IMR-90 (cell line): ENCODE measurements at regions not wholly inside any gene's neighbourhood (a gene's known extent, or its start where the extent isn't known, plus 50 kb on each side); places are given as distances from the start of the nearest gene placed in this dataset.

Experiments
- ATAC-seq: fragments of 200-7000 bp; cut with Tn5 transposase; 2 replicates; pipeline ENCODE4 v1.9.1; 2020; ENCODE audit warnings: low read depth, mild to moderate bottlenecking, moderate library complexity
- BruUV-seq: library from RNA; stranded (reverse); fragments of 400-500 nt; replicated peaks from 2 replicates; lab custom pipeline; 2021; lab: Mats Ljungman, UMichigan
- CTCF ChIA-PET: fragments of 300-600 bp; formaldehyde crosslinking; extraction: SDS; loops from one replicate; lab custom pipeline; 2021; ENCODE audit warnings: antibody characterized with exemption; lab: Yijun Ruan, JAX
- POLR2A ChIA-PET: fragments of 300-600 bp; sonication (Branson Sonifier 250); formaldehyde crosslinking; loops from one replicate; lab custom pipeline; 2022; ENCODE audit warnings: antibody characterized with exemption; ENCODE audit not compliant: unreplicated experiment; lab: Charles Lee
- DNase-seq: peaks from one replicate; pipeline ENCODE4 v3.0.0; 2013
- H2AFZ ChIP-seq: replicated peaks from 2 replicates; pipeline ENCODE3; 2013; ENCODE audit warnings: low read length, mild to moderate bottlenecking; ENCODE audit not compliant: poor library complexity
- H2AK5ac ChIP-seq: 2 replicates; pipeline ENCODE4 v1.6.1; 2013; ENCODE audit warnings: low read depth, low read length, inconsistent platforms
- H2AK9ac ChIP-seq: replicated peaks from 2 replicates; pipeline ENCODE3; 2013; ENCODE audit warnings: mild to moderate bottlenecking, low read depth, low read length, moderate library complexity; ENCODE audit not compliant: poor library complexity
- H2BK120ac ChIP-seq: 2 replicates; pipeline ENCODE4 v1.6.1; 2013; ENCODE audit warnings: low read depth, low read length, inconsistent platforms
- H2BK15ac ChIP-seq: 3 replicates; pipeline ENCODE4 v1.6.1; 2013; ENCODE audit warnings: low read depth, low read length, inconsistent platforms
- H2BK20ac ChIP-seq: 2 replicates; pipeline ENCODE4 v1.6.1; 2013; ENCODE audit warnings: low read depth, mild to moderate bottlenecking, inconsistent platforms, low read length, moderate library complexity
- H2BK5ac ChIP-seq: 2 replicates; pipeline ENCODE4 v1.6.1; 2013; ENCODE audit warnings: mild to moderate bottlenecking, low read depth, low read length, inconsistent platforms; ENCODE audit not compliant: poor library complexity, severe bottlenecking
- H3K14ac ChIP-seq: replicated peaks from 2 replicates; pipeline ENCODE4 v1.6.1; 2013; ENCODE audit warnings: low read depth, low read length, inconsistent platforms
- H3K18ac ChIP-seq: 2 replicates; pipeline ENCODE4 v1.6.1; 2013; ENCODE audit warnings: low read depth, low read length, control low read depth
- H3K23ac ChIP-seq: 2 replicates; pipeline ENCODE4 v1.6.1; 2013; ENCODE audit warnings: low read depth, low read length, inconsistent platforms
- H3K27ac ChIP-seq: 2 replicates; pipeline ENCODE4 v1.5.1; 2013; ENCODE audit warnings: mild to moderate bottlenecking, control low read depth, low read length; ENCODE audit not compliant: insufficient read depth
- H3K27me3 ChIP-seq: 2 replicates; pipeline ENCODE4 v1.6.1; 2013; ENCODE audit warnings: low read length; ENCODE audit not compliant: control insufficient read depth, insufficient read depth
- H3K36me3 ChIP-seq: 2 replicates; pipeline ENCODE4 v1.6.1; 2013; ENCODE audit warnings: low read length, mixed read lengths; ENCODE audit not compliant: control insufficient read depth, insufficient read depth
- H3K4ac ChIP-seq: 2 replicates; pipeline ENCODE4 v1.6.1; 2013; ENCODE audit warnings: low read depth, low read length, inconsistent platforms
- H3K4me1 ChIP-seq: 2 replicates; pipeline ENCODE4 v1.6.1; 2013; ENCODE audit warnings: low read length, mixed read lengths; ENCODE audit not compliant: control insufficient read depth, insufficient read depth
- H3K4me2 ChIP-seq: 2 replicates; pipeline ENCODE4 v1.6.1; 2013; ENCODE audit warnings: low read depth, mild to moderate bottlenecking, control low read depth, low read length, moderate library complexity
- H3K4me3 ChIP-seq: 2 replicates; pipeline ENCODE4 v1.5.1; 2013; ENCODE audit warnings: low read depth, mild to moderate bottlenecking, control low read depth, low read length, moderate library complexity; ENCODE audit not compliant: insufficient read depth
- H3K56ac ChIP-seq: 2 replicates; pipeline ENCODE4 v1.6.1; 2013; ENCODE audit warnings: low read length, inconsistent platforms; ENCODE audit not compliant: insufficient read depth; ENCODE audit errors: extremely low read depth
- H3K79me1 ChIP-seq, 2 experiments: 2 replicates each; pipeline ENCODE4 v1.6.1; 2013; ENCODE audit warnings: low read length in 2 of 2, inconsistent platforms in 1 of 2, low read depth in 1 of 2
- H3K9ac ChIP-seq: 2 replicates; pipeline ENCODE4 v1.6.1; 2013; ENCODE audit warnings: low read depth, low read length, control low read depth
- H3K9me1 ChIP-seq: 2 replicates; pipeline ENCODE4 v1.6.1; 2013; ENCODE audit warnings: low read length, inconsistent platforms; ENCODE audit not compliant: insufficient read depth
- H3K9me3 ChIP-seq: 2 replicates; pipeline ENCODE4 v1.6.1; 2013; ENCODE audit warnings: low read length; ENCODE audit not compliant: control insufficient read depth, insufficient read depth
- H4K20me1 ChIP-seq: 2 replicates; pipeline ENCODE4 v1.6.1; 2013; ENCODE audit warnings: low read length, inconsistent platforms; ENCODE audit not compliant: insufficient read depth
- H4K5ac ChIP-seq: 2 replicates; pipeline ENCODE4 v1.6.1; 2013; ENCODE audit warnings: mild to moderate bottlenecking, low read depth, low read length, control low read depth
- H4K8ac ChIP-seq, 2 experiments: 2 replicates each; pipeline ENCODE4 v1.6.1; 2013; ENCODE audit warnings: low read depth in 2 of 2, low read length in 2 of 2, control low read depth in 1 of 2, inconsistent platforms in 1 of 2
- H4K91ac ChIP-seq: 2 replicates; pipeline ENCODE4 v1.6.1; 2013; ENCODE audit warnings: low read depth, low read length, inconsistent platforms; ENCODE audit not compliant: insufficient read depth
- BHLHE40 ChIP-seq: fragments of 150-350 bp; IDR thresholded peaks from 2 replicates; pipeline ENCODE4 v1.6.1; 2016; ENCODE audit warnings: mild to moderate bottlenecking, low read depth, low read length
- MAFK ChIP-seq: IDR thresholded peaks from 2 replicates; pipeline ENCODE4 v1.6.1; 2012; ENCODE audit warnings: low read depth, low read length, improper control_type of control experiment
- MAZ ChIP-seq: IDR thresholded peaks from 2 replicates; pipeline ENCODE4 v1.6.1; 2012; ENCODE audit warnings: low read depth, mild to moderate bottlenecking, low read length, improper control_type of control experiment, moderate library complexity, borderline replicate concordance
- NFE2L2 ChIP-seq: fragments of 150-350 bp; IDR thresholded peaks from 2 replicates; pipeline ENCODE4 v1.6.1; 2016; ENCODE audit warnings: low read depth, mild to moderate bottlenecking, low read length
- RAD21 ChIP-seq: IDR thresholded peaks from 2 replicates; pipeline ENCODE4 v1.6.1; 2012; ENCODE audit warnings: low read length, improper control_type of control experiment
- RFX5 ChIP-seq: IDR thresholded peaks from 2 replicates; pipeline ENCODE4 v1.8.0; 2012; ENCODE audit warnings: low read depth, mild to moderate bottlenecking, low read length, moderate library complexity
- WGBS, 2 experiments: methylation state at CpG; one replicate each; pipeline versions ENCODE4 v1.1.5 to v1.1.7; 2013; ENCODE audit warnings: missing lambda C conversion rate in 2 of 2; ENCODE audit not compliant: insufficient read length in 1 of 2; ENCODE audit errors: extremely low coverage in 2 of 2; 5-methylcytosine and 5-hydroxymethylcytosine counted together
- dilution Hi-C: fragments of 300-500 bp; cut with HindIII; formaldehyde crosslinking; loops from one replicate; pipeline ENCODE4 v1.14.3; 2018; ENCODE audit warnings: low sequenced_read_pairs; ENCODE audit not compliant: unreplicated experiment
- in situ Hi-C: fragments of 300-500 bp; cut with MboI; formaldehyde crosslinking; loops from 3 replicates; pipeline ENCODE4 v1.14.3; 2019; ENCODE audit warnings: low sequenced_read_pairs, inconsistent platforms, mixed read lengths
- intact Hi-C: fragments of 100-400 bp; cut with micrococcal nuclease; formaldehyde crosslinking; loops from 2 replicates; pipeline ENCODE4 v1.10.0; 2022

- no peak overlapping the region for H2BK120ac ChIP-seq
- H3K9me1 ChIP-seq, result no peaks in the 10 kb centered on the region; the same call in 1 of the 2 replicates
- no peak overlapping the region for H3K23ac ChIP-seq
- H3K27ac ChIP-seq, result no peak overlapping the region
- POLR2A ChIA-PET, result no interaction called here
- ATAC-seq (no peak), DNase-seq (no peak)
- H3K9me3 ChIP-seq, result no peaks in the 10 kb centered on the region
- peak overlapping the region; percentile 15; the same call in 1 of the 2 replicates for H2AK5ac ChIP-seq
- WGBS, 2 experiments, result 76% methylated on average over 2 of the region's 4 CpGs; no CpG with 5 or more reads in 1 of the 2 experiments
- H3K4me2 ChIP-seq, result no peak overlapping the region
- H3K9ac ChIP-seq, result no peak overlapping the region
- no peak overlapping the region for H4K5ac ChIP-seq
- H4K8ac ChIP-seq, result no peak overlapping the region
- no TSS peak for BruUV-seq
- no peak overlapping the region for H2AK9ac ChIP-seq
- intact Hi-C loops (no loop called here), in situ Hi-C loops (no loop called here), dilution Hi-C loops (no loop called here)
- H3K36me3 ChIP-seq, result no peaks in the 10 kb centered on the region
- H3K79me1 ChIP-seq, result no peaks in the 10 kb centered on the region
- H3K14ac ChIP-seq, result no peak overlapping the region
- H3K18ac ChIP-seq, result no peak overlapping the region
- H3K4me3 ChIP-seq, result no peak overlapping the region
- H3K4me1 ChIP-seq, result peaks cover 4% of the 10 kb centered on the region; the same call in 1 of the 2 replicates
- H4K20me1 ChIP-seq, result no peaks in the 10 kb centered on the region
- no peak overlapping the region for H3K4ac ChIP-seq
- H4K91ac ChIP-seq, result no peak overlapping the region
- no peak overlapping the region for H2BK5ac ChIP-seq
- H3K27me3 ChIP-seq, result no peaks in the 10 kb centered on the region
- no peak overlapping the region for H2AFZ ChIP-seq
- no peak for TF ChIP-seq RFX5
- no peak for TF ChIP-seq RAD21
- TF ChIP-seq MAZ, result no peak
- no peak for TF ChIP-seq NFE2L2
- no peak for TF ChIP-seq MAFK
- TF ChIP-seq BHLHE40, result no peak
- CTCF ChIA-PET, result no interaction called here
- H2BK20ac ChIP-seq, result no peak overlapping the region
- H2BK15ac ChIP-seq, result no peak overlapping the region
- no peak overlapping the region for H3K56ac ChIP-seq
Measured at GRCh38 chr12:90257927-90258624, 549.4 kb upstream of the ATP2B1 start.
